ENCODE measurements at regions not wholly inside any gene's neighbourhood (a gene's known extent, or its start where the extent isn't known, plus 50 kb on each side); places are given as distances from the start of the nearest gene placed in this dataset.

- no peak for TF ChIP-seq CTCF (conservative IDR thresholded peaks at IDR 0.05)
- no peak for TF ChIP-seq EZH2 (IDR thresholded peaks at IDR 0.05; ENCODE audit: low read depth)
Observed at GRCh38 chr2:236749346-236749745, 179.7 kb downstream of the ACKR3 start.
